DOHH2 (cell line): ENCODE measurements at regions not wholly inside any gene's neighbourhood (a gene's known extent, or its start where the extent isn't known, plus 50 kb on each side); places are given as distances from the start of the nearest gene placed in this dataset.

ENCODE experiments used
- H3F3A ChIP-seq: fragments of 200-600 bp; sonication (generic), shearing (Covaris generic); 2 replicates; pipeline ENCODE4 v1.6.0; 2016; ENCODE audit warnings: antibody characterized with exemption, mild to moderate bottlenecking; ENCODE audit not compliant: control insufficient read depth, insufficient read depth
- H3K27ac ChIP-seq: fragments of 200-600 bp; sonication (generic); 2 replicates; pipeline ENCODE4 v1.5.1; 2014; ENCODE audit warnings: low read depth, mild to moderate bottlenecking, low read length, moderate library complexity
- H3K27me3 ChIP-seq: fragments of 200-600 bp; sonication (generic); 2 replicates; pipeline ENCODE4 v1.6.1; 2014; ENCODE audit warnings: mild to moderate bottlenecking, low read length, mixed read lengths; ENCODE audit not compliant: control insufficient read depth
- H3K36me3 ChIP-seq: fragments of 200-600 bp; sonication (generic); 2 replicates; pipeline ENCODE4 v1.6.1; 2014; ENCODE audit warnings: mild to moderate bottlenecking, low read length, moderate library complexity, mixed read lengths; ENCODE audit not compliant: control insufficient read depth
- H3K4me1 ChIP-seq: fragments of 200-600 bp; sonication (generic); 2 replicates; pipeline ENCODE4 v1.6.1; 2014; ENCODE audit warnings: mild to moderate bottlenecking, low read length, mixed read lengths; ENCODE audit not compliant: control insufficient read depth
- H3K4me2 ChIP-seq: fragments of 200-600 bp; sonication (generic); 2 replicates; pipeline ENCODE4 v1.6.0; 2014; ENCODE audit warnings: mild to moderate bottlenecking, low read length, moderate library complexity
- H3K4me3 ChIP-seq: fragments of 200-600 bp; sonication (generic); 2 replicates; pipeline ENCODE4 v1.5.1; 2014; ENCODE audit warnings: mild to moderate bottlenecking, low read length, mixed read lengths
- H3K79me2 ChIP-seq: fragments of 200-600 bp; sonication (generic); 2 replicates; pipeline ENCODE4 v1.6.1; 2014; ENCODE audit warnings: mild to moderate bottlenecking, low read length, mixed read lengths; ENCODE audit not compliant: control insufficient read depth
- H3K9me2 ChIP-seq: fragments of 200-600 bp; sonication (generic); replicated peaks from 2 replicates; pipeline ENCODE4 v1.6.1; 2014; ENCODE audit warnings: mild to moderate bottlenecking, low read length, mixed read lengths; ENCODE audit not compliant: control insufficient read depth
- H3K9me3 ChIP-seq: fragments of 200-600 bp; sonication (generic); 2 replicates; pipeline ENCODE4 v1.6.1; 2014; ENCODE audit warnings: antibody characterized with exemption, low read length, mixed read lengths; ENCODE audit not compliant: control insufficient read depth, insufficient read depth
- H4K20me1 ChIP-seq: fragments of 200-600 bp; sonication (generic); 2 replicates; pipeline ENCODE4 v1.6.0; 2014; ENCODE audit warnings: low read depth, mild to moderate bottlenecking, antibody characterized with exemption, low read length, moderate library complexity; ENCODE audit not compliant: control insufficient read depth, insufficient read depth
- EZH2phosphoT487 ChIP-seq: fragments of 200-600 bp; sonication (generic); IDR thresholded peaks from 2 replicates; pipeline ENCODE4 v1.6.1; 2017; ENCODE audit warnings: borderline replicate concordance, mild to moderate bottlenecking, antibody characterized with exemption, low read length, moderate library complexity, mixed read lengths
- TF ChIP-seq, protein P1 (sequence below): fragments of 200-600 bp; sonication (generic); IDR thresholded peaks from one replicate; pipeline ENCODE4 v1.5.1; 2014; ENCODE audit warnings: antibody characterized with exemption, mild to moderate bottlenecking, low read depth, low read length; ENCODE audit not compliant: poor library complexity, severe bottlenecking

DNA sequence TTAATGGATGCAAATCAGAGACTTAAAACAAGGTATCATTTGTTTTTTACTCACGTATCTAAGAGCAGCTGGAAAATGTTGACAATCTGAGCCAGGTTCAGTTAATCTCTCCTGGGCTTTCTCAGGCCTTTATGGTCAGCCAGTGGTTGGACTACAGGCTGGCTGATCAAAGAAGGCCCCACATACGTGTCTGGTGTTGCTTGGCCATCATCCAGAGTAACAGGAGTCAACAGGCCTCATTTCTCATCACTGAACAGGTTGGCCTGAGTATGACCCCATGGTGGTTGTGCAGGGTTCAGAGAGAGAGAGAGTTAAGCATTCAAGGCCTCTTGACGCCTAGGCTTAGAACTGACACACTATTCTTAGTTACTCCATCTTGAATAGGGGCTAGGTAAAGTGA lies 97.0 kb upstream of the VLDLR start:
- no peaks in the 10 kb centered on the region for H3K79me2 ChIP-seq
- no peaks in the 10 kb centered on the region for H3K36me3 ChIP-seq
- no peak overlapping the region for H3K4me2 ChIP-seq
- no peak overlapping the region for H3K27ac ChIP-seq
- no peaks in the 10 kb centered on the region for H3K9me2 ChIP-seq
- H3K27me3 ChIP-seq: no peaks in the 10 kb centered on the region
- no peaks in the 10 kb centered on the region for H4K20me1 ChIP-seq
- H3K9me3 ChIP-seq: peaks cover 4% of the 10 kb centered on the region; the same call in 1 of the 2 replicates
- no peak overlapping the region for H3K4me3 ChIP-seq
- H3K4me1 ChIP-seq: no peaks in the 10 kb centered on the region
- H3F3A ChIP-seq: no peaks in the 10 kb centered on the region
- TF ChIP-seq EZH2phosphoT487: no peak
- TF ChIP-seq, protein P1, sequence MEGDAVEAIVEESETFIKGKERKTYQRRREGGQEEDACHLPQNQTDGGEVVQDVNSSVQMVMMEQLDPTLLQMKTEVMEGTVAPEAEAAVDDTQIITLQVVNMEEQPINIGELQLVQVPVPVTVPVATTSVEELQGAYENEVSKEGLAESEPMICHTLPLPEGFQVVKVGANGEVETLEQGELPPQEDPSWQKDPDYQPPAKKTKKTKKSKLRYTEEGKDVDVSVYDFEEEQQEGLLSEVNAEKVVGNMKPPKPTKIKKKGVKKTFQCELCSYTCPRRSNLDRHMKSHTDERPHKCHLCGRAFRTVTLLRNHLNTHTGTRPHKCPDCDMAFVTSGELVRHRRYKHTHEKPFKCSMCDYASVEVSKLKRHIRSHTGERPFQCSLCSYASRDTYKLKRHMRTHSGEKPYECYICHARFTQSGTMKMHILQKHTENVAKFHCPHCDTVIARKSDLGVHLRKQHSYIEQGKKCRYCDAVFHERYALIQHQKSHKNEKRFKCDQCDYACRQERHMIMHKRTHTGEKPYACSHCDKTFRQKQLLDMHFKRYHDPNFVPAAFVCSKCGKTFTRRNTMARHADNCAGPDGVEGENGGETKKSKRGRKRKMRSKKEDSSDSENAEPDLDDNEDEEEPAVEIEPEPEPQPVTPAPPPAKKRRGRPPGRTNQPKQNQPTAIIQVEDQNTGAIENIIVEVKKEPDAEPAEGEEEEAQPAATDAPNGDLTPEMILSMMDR: no peak

DNA sequence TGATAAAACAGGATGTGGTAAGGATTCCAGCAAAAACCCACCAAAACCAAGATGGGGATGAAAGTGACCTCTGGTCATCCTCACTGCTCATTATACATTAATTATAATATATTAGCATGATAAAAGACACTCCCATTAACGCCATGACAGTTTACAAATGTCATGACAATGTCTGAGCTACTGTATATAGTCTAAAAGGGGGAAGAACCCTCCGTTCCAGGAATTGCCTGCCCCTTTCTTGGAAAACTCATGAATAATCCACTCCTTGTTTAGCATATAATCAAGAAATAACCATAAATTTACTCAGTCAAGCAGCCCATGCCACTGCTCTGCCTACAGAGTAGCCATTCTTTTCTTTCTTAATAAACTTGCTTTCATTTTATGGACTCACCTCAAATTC lies 96.4 kb upstream of the VLDLR start:
- H4K20me1 ChIP-seq: no peaks in the 10 kb centered on the region
- no peak overlapping the region for H3K4me3 ChIP-seq
- no peaks in the 10 kb centered on the region for H3K9me2 ChIP-seq
- no peak overlapping the region for H3K4me2 ChIP-seq
- H3K9me3 ChIP-seq: peaks cover 4% of the 10 kb centered on the region; the same call in 1 of the 2 replicates
- H3K79me2 ChIP-seq: no peaks in the 10 kb centered on the region
- no peak overlapping the region for H3K27ac ChIP-seq
- TF ChIP-seq, protein P1: no peak
- no peak for TF ChIP-seq EZH2phosphoT487
- no peaks in the 10 kb centered on the region for H3F3A ChIP-seq
- no peaks in the 10 kb centered on the region for H3K4me1 ChIP-seq
- H3K27me3 ChIP-seq: no peaks in the 10 kb centered on the region
- no peaks in the 10 kb centered on the region for H3K36me3 ChIP-seq

DNA sequence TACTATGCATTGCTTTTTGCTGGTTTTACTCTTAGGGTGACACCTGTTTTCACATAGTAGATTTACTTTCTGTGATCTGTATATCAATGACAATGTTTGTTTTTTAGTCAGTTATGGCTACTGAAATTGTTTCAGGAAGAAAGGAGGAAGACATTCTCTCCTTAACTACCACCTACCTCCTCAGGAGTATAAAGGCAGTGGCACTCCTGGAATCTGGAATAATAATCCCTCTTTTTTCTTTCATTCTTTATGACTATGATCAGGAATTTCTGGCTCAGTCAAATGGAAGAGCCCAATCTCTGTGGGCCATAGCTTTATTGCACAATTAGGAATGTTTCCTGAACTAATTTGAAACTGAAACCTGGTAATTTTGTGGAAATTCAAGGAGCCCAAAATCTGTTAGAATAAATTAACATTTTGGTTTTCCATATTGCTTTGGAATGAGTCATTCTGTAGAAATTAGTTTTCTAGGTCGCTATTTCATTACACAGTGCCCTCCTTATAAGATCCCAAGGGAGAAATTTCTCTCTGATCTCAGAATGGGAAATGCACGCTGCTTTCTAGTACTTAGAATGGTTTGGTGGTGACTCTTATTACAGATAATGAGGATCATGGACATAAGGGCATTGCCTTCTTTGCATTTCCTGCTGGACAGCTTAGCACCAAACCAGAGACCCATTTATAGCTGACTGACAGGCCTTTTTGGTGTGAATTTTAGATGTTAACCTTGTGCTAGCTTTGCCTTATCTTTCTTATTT lies 95.3 kb upstream of the VLDLR start:
- H3K4me1 ChIP-seq: no peaks in the 10 kb centered on the region
- no peaks in the 10 kb centered on the region for H3K79me2 ChIP-seq
- no peaks in the 10 kb centered on the region for H3F3A ChIP-seq
- peaks cover 4% of the 10 kb centered on the region; the same call in 1 of the 2 replicates for H3K9me3 ChIP-seq
- no peaks in the 10 kb centered on the region for H4K20me1 ChIP-seq
- H3K36me3 ChIP-seq: no peaks in the 10 kb centered on the region
- no peak overlapping the region for H3K4me2 ChIP-seq
- TF ChIP-seq, protein P1: no peak
- no peaks in the 10 kb centered on the region for H3K9me2 ChIP-seq
- H3K4me3 ChIP-seq: no peak overlapping the region
- H3K27ac ChIP-seq: no peak overlapping the region
- no peaks in the 10 kb centered on the region for H3K27me3 ChIP-seq
